ENCODE measurements at regions not wholly inside any gene's neighbourhood (a gene's known extent, or its start where the extent isn't known, plus 50 kb on each side); places are given as distances from the start of the nearest gene placed in this dataset.

DNA sequence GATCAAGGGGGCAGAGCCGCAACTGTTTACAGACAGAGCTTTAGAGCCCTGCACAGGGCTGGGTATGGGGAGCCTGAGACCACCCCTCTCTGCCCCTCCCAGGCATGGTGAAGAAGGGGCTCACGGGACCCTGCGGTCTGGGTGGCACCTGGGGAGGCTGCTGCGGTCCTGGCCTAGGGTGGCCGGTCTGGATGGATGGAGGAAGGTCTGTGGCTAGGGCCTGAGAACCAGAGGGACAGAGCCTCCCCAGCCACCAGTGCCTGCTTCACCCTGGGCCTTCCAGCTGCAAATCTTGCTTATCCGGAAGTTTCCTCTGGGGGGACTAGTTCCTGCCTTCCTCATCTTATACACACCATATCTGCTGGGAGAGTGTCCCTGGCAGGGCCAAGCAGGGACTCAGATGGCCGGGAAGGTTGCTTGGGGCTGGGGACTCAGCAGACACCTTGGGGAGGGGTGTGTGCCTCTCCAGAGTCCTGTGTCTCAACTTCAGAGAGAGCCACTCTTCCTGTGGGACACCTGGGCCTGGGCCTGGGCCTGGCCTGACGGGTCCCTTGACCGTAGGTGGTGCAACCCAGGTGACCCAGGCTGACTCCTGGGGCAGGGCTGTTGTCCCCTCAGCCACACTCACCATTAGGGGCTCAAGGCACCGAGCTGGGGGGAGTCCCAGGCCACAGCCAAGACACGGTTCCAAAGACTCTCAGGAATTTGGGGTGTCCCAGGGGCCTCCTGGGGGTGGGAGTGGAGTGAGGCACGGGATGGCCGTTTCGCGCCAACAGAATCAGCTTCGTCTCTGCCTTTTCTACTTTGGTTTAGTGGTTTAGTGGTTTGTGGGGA lies 52.0 kb upstream of the ACTRT2 start:
- Histone ChIP-seq H3K36me3 (ENCODE audit: control insufficient read depth, insufficient read depth, low read length) (no peaks in the 10 kb centered on the region), H3K4me3 (ENCODE audit: insufficient read depth, low read depth, low read length) (no peak overlapping the region), H3K9me3 (ENCODE audit: control insufficient read depth, insufficient read depth, low read length) (peaks cover 75% of the 10 kb centered on the region), H3K23ac (ENCODE audit: low read depth, low read length) (no peak overlapping the region), H4K20me1 (ENCODE audit: insufficient read depth, low read length) (no peaks in the 10 kb centered on the region), H3K27me3 (ENCODE audit: control insufficient read depth, insufficient read depth, low read length) (no peaks in the 10 kb centered on the region), H2BK120ac (ENCODE audit: low read depth, low read length) (no peak overlapping the region), H3K18ac (ENCODE audit: low read depth, low read length) (no peak overlapping the region), H3K14ac (replicated peaks; ENCODE audit: low read depth, low read length) (no peak overlapping the region), H2AFZ (replicated peaks; ENCODE audit: low read length, poor library complexity) (no peak overlapping the region), H4K8ac (ENCODE audit: low read depth in 2 of 2, low read length in 2 of 2) (no peak overlapping the region), H2BK20ac (ENCODE audit: low read depth, low read length) (no peak overlapping the region), H4K5ac (ENCODE audit: low read depth, low read length) (no peak overlapping the region), H3K4me1 (ENCODE audit: control insufficient read depth, insufficient read depth, low read length) (no peaks in the 10 kb centered on the region), H3K9ac (ENCODE audit: low read depth, low read length) (no peak overlapping the region), H3K9me1 (ENCODE audit: insufficient read depth, low read length) (no peaks in the 10 kb centered on the region), H4K91ac (ENCODE audit: insufficient read depth, low read depth, low read length) (no peak overlapping the region), H2AK5ac (ENCODE audit: low read depth, low read length) (no peak overlapping the region), H3K4me2 (ENCODE audit: low read depth, low read length) (no peak overlapping the region), H2BK15ac (ENCODE audit: low read depth, low read length) (no peak overlapping the region), H2BK5ac (ENCODE audit: low read depth, low read length, poor library complexity, severe bottlenecking) (no peak overlapping the region), H3K79me1 (ENCODE audit: low read depth in 1 of 2, low read length in 2 of 2) (no peaks in the 10 kb centered on the region), H2AK9ac (replicated peaks; ENCODE audit: low read depth, low read length, poor library complexity) (no peak overlapping the region), H3K56ac (ENCODE audit: extremely low read depth, insufficient read depth, low read length) (no peak overlapping the region), H3K27ac (ENCODE audit: insufficient read depth, low read length) (no peak overlapping the region), H3K4ac (ENCODE audit: low read depth, low read length) (no peak overlapping the region)
- DNase-seq (no peak), ATAC-seq (ENCODE audit: low read depth) (no peak)
- WGBS, 2 experiments (ENCODE audit: extremely low coverage in 2 of 2, insufficient read length in 1 of 2), result no CpG with 5 or more reads among the region's 16 CpGs
- intact Hi-C loops (cut with micrococcal nuclease) (no loop called here), in situ Hi-C loops (cut with MboI; ENCODE audit: low sequenced_read_pairs) (no loop called here), dilution Hi-C loops (cut with HindIII; ENCODE audit: low sequenced_read_pairs, unreplicated experiment) (no loop called here)
- ChIA-PET CTCF (no interaction called here), POLR2A (ENCODE audit: unreplicated experiment) (no interaction called here)
- no TSS peak for BruUV-seq (replicated peaks)
- TF ChIP-seq RAD21 (IDR thresholded peaks at IDR 0.05; ENCODE audit: low read length), result no peak
- no peak for TF ChIP-seq RCOR1 (IDR thresholded peaks at IDR 0.05; ENCODE audit: insufficient replicate concordance, low read length)
- no peak for TF ChIP-seq FOS (IDR thresholded peaks at IDR 0.05; ENCODE audit: low read depth, low read length)
- no peak for TF ChIP-seq CEBPB (IDR thresholded peaks at IDR 0.05; ENCODE audit: low read depth, low read length)
- TF ChIP-seq MAZ (IDR thresholded peaks at IDR 0.05; ENCODE audit: borderline replicate concordance, low read depth, low read length), result no peak

All from IMR-90 (cell line).